GM18505 (cell line): ENCODE measurements at regions not wholly inside any gene's neighbourhood (a gene's known extent, or its start where the extent isn't known, plus 50 kb on each side); places are given as distances from the start of the nearest gene placed in this dataset.
A peak's percentile ranks its signal among the peaks of the same experiment; 100 is the strongest.
"Not testable (repeated sequence)": the region's sequence is repeated elsewhere in the genome, so short reads cannot be mapped to it uniquely, and the experiment has no call there.

ENCODE experiments used
- ATAC-seq: cut with Tn5 transposase; IDR thresholded peaks from one replicate; pipeline ENCODE4 v1.9.1; 2021; ENCODE audit not compliant: unreplicated experiment
- POLR2A ChIP-seq: IDR thresholded peaks from 4 replicates; pipeline ENCODE4 v1.6.1; 2011; ENCODE audit warnings: borderline replicate concordance; ENCODE audit not compliant: insufficient read depth, insufficient read length; ENCODE audit errors: extremely low read depth

GRCh38 chr2:194698012-194698411 is 959.0 kb upstream of the SLC39A10 start:
- no peak for TF ChIP-seq POLR2A
- no peak for ATAC-seq

GRCh38 chr2:194697439-194697838 is 959.6 kb upstream of the SLC39A10 start:
- ATAC-seq = no peak
- TF ChIP-seq POLR2A = no peak

- TF ChIP-seq POLR2A = no peak
- no peak for ATAC-seq
These were observed 960.3 kb upstream of the SLC39A10 start for GRCh38 chr2:194696690-194697089.

- no peak for ATAC-seq
- TF ChIP-seq POLR2A = no peak
These were observed 970.5 kb upstream of the SLC39A10 start for GRCh38 chr2:194686569-194686968.

GRCh38 chr2:194674043-194674442 is 983.0 kb upstream of the SLC39A10 start:
- TF ChIP-seq POLR2A = no peak
- ATAC-seq = no peak

- TF ChIP-seq POLR2A = no peak
- ATAC-seq = no peak
These were observed 984.0 kb upstream of the SLC39A10 start for GRCh38 chr2:194672994-194673393.

- no peak for ATAC-seq
- no peak for TF ChIP-seq POLR2A
These were observed 995.6 kb upstream of the SLC39A10 start for GRCh38 chr2:194661431-194661830.

- ATAC-seq = not testable (repeated sequence)
These were observed 1018.0 kb upstream of the SLC39A10 start for GRCh38 chr2:194639057-194639456.

- no peak for TF ChIP-seq POLR2A
- ATAC-seq = no peak
These were observed 1035.1 kb upstream of the SLC39A10 start for GRCh38 chr2:194621945-194622344.

- no peak for TF ChIP-seq POLR2A
- ATAC-seq = no peak
These were observed 1037.7 kb upstream of the SLC39A10 start for GRCh38 chr2:194619366-194619765.

GRCh38 chr2:194618432-194618831 is 1038.6 kb upstream of the SLC39A10 start:
- TF ChIP-seq POLR2A = no peak
- no peak for ATAC-seq

GRCh38 chr2:194616334-194616733 is 1040.7 kb upstream of the SLC39A10 start:
- TF ChIP-seq POLR2A = no peak
- ATAC-seq = peak; percentile 78

- no peak for ATAC-seq
- TF ChIP-seq POLR2A = no peak
These were observed 1046.7 kb upstream of the SLC39A10 start for GRCh38 chr2:194610297-194610696.

GRCh38 chr2:194603429-194603828 is 1053.6 kb upstream of the SLC39A10 start:
- no peak for ATAC-seq
- TF ChIP-seq POLR2A = no peak

- no peak for ATAC-seq
These were observed 1054.3 kb upstream of the SLC39A10 start for GRCh38 chr2:194602750-194603149.

More at GRCh38 chr2:194602750-194603149, 1054.3 kb upstream of the SLC39A10 start:
- TF ChIP-seq POLR2A = no peak
